ENCODE measurements at regions not wholly inside any gene's neighbourhood (a gene's known extent, or its start where the extent isn't known, plus 50 kb on each side); places are given as distances from the start of the nearest gene placed in this dataset.
"Not testable (repeated sequence)": the region's sequence is repeated elsewhere in the genome, so short reads cannot be mapped to it uniquely, and the experiment has no call there.

- not testable (repeated sequence) for TF ChIP-seq PATZ1 (CRISPR knock-in tag; IDR thresholded peaks at IDR 0.05; ENCODE audit: borderline replicate concordance); RARB (CRISPR knock-in tag; IDR thresholded peaks at IDR 0.05); CSRNP3 (CRISPR knock-in tag; IDR thresholded peaks at IDR 0.05); GLIS3 (CRISPR knock-in tag; IDR thresholded peaks at IDR 0.05); TOX (CRISPR knock-in tag; IDR thresholded peaks at IDR 0.05; ENCODE audit: borderline replicate concordance); TCF4 (CRISPR knock-in tag; IDR thresholded peaks at IDR 0.05; ENCODE audit: borderline replicate concordance); ESRRG (CRISPR knock-in tag; IDR thresholded peaks at IDR 0.05); BACH2 (CRISPR knock-in tag; IDR thresholded peaks at IDR 0.05; ENCODE audit: borderline replicate concordance); POU6F1 (CRISPR knock-in tag; IDR thresholded peaks at IDR 0.05; ENCODE audit: borderline replicate concordance, low read depth); SNAI2 (CRISPR knock-in tag; IDR thresholded peaks at IDR 0.05); CSDC2 (CRISPR knock-in tag; IDR thresholded peaks at IDR 0.05); ZFP30 (CRISPR knock-in tag; IDR thresholded peaks at IDR 0.05); ISL1 (CRISPR knock-in tag; IDR thresholded peaks at IDR 0.05)
- TF ChIP-seq, protein P1, sequence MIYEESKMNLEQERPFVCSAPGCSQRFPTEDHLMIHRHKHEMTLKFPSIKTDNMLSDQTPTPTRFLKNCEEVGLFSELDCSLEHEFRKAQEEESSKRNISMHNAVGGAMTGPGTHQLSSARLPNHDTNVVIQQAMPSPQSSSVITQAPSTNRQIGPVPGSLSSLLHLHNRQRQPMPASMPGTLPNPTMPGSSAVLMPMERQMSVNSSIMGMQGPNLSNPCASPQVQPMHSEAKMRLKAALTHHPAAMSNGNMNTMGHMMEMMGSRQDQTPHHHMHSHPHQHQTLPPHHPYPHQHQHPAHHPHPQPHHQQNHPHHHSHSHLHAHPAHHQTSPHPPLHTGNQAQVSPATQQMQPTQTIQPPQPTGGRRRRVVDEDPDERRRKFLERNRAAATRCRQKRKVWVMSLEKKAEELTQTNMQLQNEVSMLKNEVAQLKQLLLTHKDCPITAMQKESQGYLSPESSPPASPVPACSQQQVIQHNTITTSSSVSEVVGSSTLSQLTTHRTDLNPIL (CRISPR knock-in tag; IDR thresholded peaks at IDR 0.05; ENCODE audit: low read depth), result not testable (repeated sequence)
Observed at GRCh38 chr18:1785980-1786379, 785.3 kb downstream of the METTL4 start.

Data from SK-N-SH treated with all-trans-retinoic acid at 6 μM for 48 hours (cell line).